ENCODE measurements at regions not wholly inside any gene's neighbourhood (a gene's known extent, or its start where the extent isn't known, plus 50 kb on each side); places are given as distances from the start of the nearest gene placed in this dataset.

GRCh38 chr1:90840352-90840751 is 123.2 kb upstream of the BARHL2 start (continued):
- TF ChIP-seq TBL1XR1 (IDR thresholded peaks at IDR 0.05; ENCODE audit: low read depth, low read length) (no peak), LARP7 (IDR thresholded peaks at IDR 0.05) (no peak), HDAC6 (IDR thresholded peaks at IDR 0.05; ENCODE audit: unreplicated experiment) (no peak), PML (IDR thresholded peaks at IDR 0.05; ENCODE audit: low read length) (no peak), SP1 (IDR thresholded peaks at IDR 0.05; ENCODE audit: low read depth, low read length) (no peak), CREB1 (IDR thresholded peaks at IDR 0.05; ENCODE audit: low read depth) (no peak), USF2 (IDR thresholded peaks at IDR 0.05; ENCODE audit: borderline replicate concordance, low read depth, low read length) (no peak), MLLT1 (IDR thresholded peaks at IDR 0.05) (no peak), SMC3 (IDR thresholded peaks at IDR 0.05; ENCODE audit: borderline replicate concordance, low read length) (no peak), TCF3 (IDR thresholded peaks at IDR 0.05; ENCODE audit: borderline replicate concordance, insufficient read depth, low read depth, low read length) (no peak)
- TF ChIP-seq, protein P1, sequence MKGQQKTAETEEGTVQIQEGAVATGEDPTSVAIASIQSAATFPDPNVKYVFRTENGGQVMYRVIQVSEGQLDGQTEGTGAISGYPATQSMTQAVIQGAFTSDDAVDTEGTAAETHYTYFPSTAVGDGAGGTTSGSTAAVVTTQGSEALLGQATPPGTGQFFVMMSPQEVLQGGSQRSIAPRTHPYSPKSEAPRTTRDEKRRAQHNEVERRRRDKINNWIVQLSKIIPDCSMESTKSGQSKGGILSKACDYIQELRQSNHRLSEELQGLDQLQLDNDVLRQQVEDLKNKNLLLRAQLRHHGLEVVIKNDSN (IDR thresholded peaks at IDR 0.05; ENCODE audit: borderline replicate concordance, extremely low read length, insufficient read depth, low read depth, low read length), result no peak
- TF ChIP-seq, protein P2, sequence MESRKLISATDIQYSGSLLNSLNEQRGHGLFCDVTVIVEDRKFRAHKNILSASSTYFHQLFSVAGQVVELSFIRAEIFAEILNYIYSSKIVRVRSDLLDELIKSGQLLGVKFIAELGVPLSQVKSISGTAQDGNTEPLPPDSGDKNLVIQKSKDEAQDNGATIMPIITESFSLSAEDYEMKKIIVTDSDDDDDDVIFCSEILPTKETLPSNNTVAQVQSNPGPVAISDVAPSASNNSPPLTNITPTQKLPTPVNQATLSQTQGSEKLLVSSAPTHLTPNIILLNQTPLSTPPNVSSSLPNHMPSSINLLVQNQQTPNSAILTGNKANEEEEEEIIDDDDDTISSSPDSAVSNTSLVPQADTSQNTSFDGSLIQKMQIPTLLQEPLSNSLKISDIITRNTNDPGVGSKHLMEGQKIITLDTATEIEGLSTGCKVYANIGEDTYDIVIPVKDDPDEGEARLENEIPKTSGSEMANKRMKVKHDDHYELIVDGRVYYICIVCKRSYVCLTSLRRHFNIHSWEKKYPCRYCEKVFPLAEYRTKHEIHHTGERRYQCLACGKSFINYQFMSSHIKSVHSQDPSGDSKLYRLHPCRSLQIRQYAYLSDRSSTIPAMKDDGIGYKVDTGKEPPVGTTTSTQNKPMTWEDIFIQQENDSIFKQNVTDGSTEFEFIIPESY (IDR thresholded peaks at IDR 0.05), result no peak
